SU-DHL-6 (cell line): ENCODE measurements at regions not wholly inside any gene's neighbourhood (a gene's known extent, or its start where the extent isn't known, plus 50 kb on each side); places are given as distances from the start of the nearest gene placed in this dataset.

Source experiments
- H2AFZ ChIP-seq: fragments of 200-600 bp; sonication (generic); 2 replicates; pipeline ENCODE4 v1.6.1; 2014; ENCODE audit warnings: low read depth, mild to moderate bottlenecking, moderate library complexity, mixed read lengths, antibody characterized with exemption, low read length; ENCODE audit not compliant: severe bottlenecking
- H3F3A ChIP-seq: fragments of 200-600 bp; shearing (Covaris generic); 2 replicates; pipeline ENCODE4 v1.6.0; 2016; ENCODE audit warnings: antibody characterized with exemption, mild to moderate bottlenecking; ENCODE audit not compliant: insufficient read depth
- H3K27ac ChIP-seq: fragments of 200-600 bp; sonication (generic); 2 replicates; pipeline ENCODE4 v1.5.1; 2016; ENCODE audit warnings: low read depth, mild to moderate bottlenecking, low read length, moderate library complexity, mixed read lengths
- H3K27me3 ChIP-seq: fragments of 200-600 bp; sonication (generic), shearing (Covaris generic); 2 replicates; pipeline ENCODE4 v1.6.0; 2014; ENCODE audit warnings: mild to moderate bottlenecking, low read length
- H3K36me3 ChIP-seq: fragments of 200-600 bp; sonication (generic); 2 replicates; pipeline ENCODE4 v1.6.1; 2014; ENCODE audit warnings: mild to moderate bottlenecking, low read length, mixed read lengths
- H3K4me2 ChIP-seq: fragments of 300-600, 200-600 bp; shearing (Covaris generic), sonication (generic); 2 replicates; pipeline ENCODE4 v1.6.0; 2014; ENCODE audit warnings: low read length, low read depth, mild to moderate bottlenecking; ENCODE audit not compliant: poor library complexity, severe bottlenecking
- H3K4me3 ChIP-seq: fragments of 200-600 bp; sonication (generic); 2 replicates; pipeline ENCODE4 v1.5.1; 2014; ENCODE audit warnings: antibody characterized with exemption, low read length, mild to moderate bottlenecking, mixed read lengths; ENCODE audit not compliant: insufficient read depth, poor library complexity, severe bottlenecking
- H3K79me2 ChIP-seq: fragments of 200-600 bp; sonication (generic); 2 replicates; pipeline ENCODE4 v1.6.1; 2014; ENCODE audit warnings: mild to moderate bottlenecking, low read length, moderate library complexity; ENCODE audit not compliant: insufficient read depth
- H3K9ac ChIP-seq: fragments of 200-600 bp; sonication (generic); 2 replicates; pipeline ENCODE4 v1.7.0; 2014; ENCODE audit warnings: mild to moderate bottlenecking, low read length
- H3K9me2 ChIP-seq: fragments of 200-600 bp; sonication (generic); replicated peaks from 2 replicates; pipeline ENCODE4 v1.6.1; 2014; ENCODE audit warnings: low read length; ENCODE audit not compliant: insufficient read depth
- H3K9me3 ChIP-seq: fragments of 200-600 bp; sonication (generic); 2 replicates; pipeline ENCODE4 v1.6.1; 2014; ENCODE audit warnings: low read length, mixed read lengths; ENCODE audit not compliant: insufficient read depth
- H4K20me1 ChIP-seq: fragments of 200-600 bp; sonication (generic); 2 replicates; pipeline ENCODE4 v1.6.1; 2014; ENCODE audit warnings: low read depth, mild to moderate bottlenecking, antibody characterized with exemption, low read length, moderate library complexity, mixed read lengths
- CTCF ChIP-seq: fragments of 200-600 bp; sonication (generic); IDR thresholded peaks from one replicate; pipeline ENCODE4 v1.5.1; 2017; ENCODE audit warnings: antibody characterized with exemption, mild to moderate bottlenecking, low read length, moderate library complexity; ENCODE audit not compliant: insufficient read depth, poor library complexity, severe bottlenecking
- EZH2phosphoT487 ChIP-seq: fragments of 200-600 bp; sonication (generic), shearing (Covaris generic); conservative IDR thresholded peaks from 2 replicates; pipeline ENCODE4 v1.6.1; 2018; ENCODE audit warnings: mild to moderate bottlenecking, antibody characterized with exemption, low read length, moderate library complexity, mixed read lengths

DNA sequence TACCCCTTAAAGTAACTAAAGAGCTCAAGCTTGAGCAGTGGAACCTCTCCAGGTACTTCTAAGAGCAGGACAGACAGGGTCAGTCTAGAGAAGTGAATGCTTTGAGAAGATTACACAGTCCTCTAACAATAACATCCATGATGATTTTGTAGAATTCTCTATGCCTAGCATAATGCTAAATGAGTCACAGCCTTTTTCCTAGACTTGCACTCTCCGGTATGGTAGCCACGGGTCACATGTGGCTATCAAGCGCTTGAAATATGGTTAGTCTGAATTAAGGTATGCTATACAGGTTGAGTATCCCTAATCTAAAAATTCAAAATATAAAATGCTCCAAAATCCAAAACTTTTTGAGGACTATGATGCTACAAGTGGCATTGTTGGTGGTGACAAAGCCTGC is 166.6 kb upstream of the MKLN1 start:
- Histone ChIP-seq H3K27me3 (no peaks in the 10 kb centered on the region), H3K4me2 (no peak overlapping the region)

GRCh38 chr7:131164025-131164925 is 163.4 kb upstream of the MKLN1 start:
- H3K27ac ChIP-seq: no peak overlapping the region
- no peaks in the 10 kb centered on the region for H3K36me3 ChIP-seq
- no peaks in the 10 kb centered on the region for H3K9me2 ChIP-seq
- no peak overlapping the region for H2AFZ ChIP-seq
- no peaks in the 10 kb centered on the region for H4K20me1 ChIP-seq
- TF ChIP-seq EZH2phosphoT487: no peak
- TF ChIP-seq CTCF: no peak
- H3F3A ChIP-seq: no peaks in the 10 kb centered on the region
- H3K9ac ChIP-seq: no peak overlapping the region
- no peaks in the 10 kb centered on the region for H3K27me3 ChIP-seq
- H3K9me3 ChIP-seq: no peaks in the 10 kb centered on the region
- H3K4me2 ChIP-seq: no peak overlapping the region
- H3K79me2 ChIP-seq: no peaks in the 10 kb centered on the region
- H3K4me3 ChIP-seq: no peak overlapping the region

More for the DNA sequence above, 166.6 kb upstream of the MKLN1 start:
- Histone ChIP-seq H3K79me2 (no peaks in the 10 kb centered on the region), H3F3A (no peaks in the 10 kb centered on the region), H3K27ac (no peak overlapping the region), H2AFZ (no peak overlapping the region), H3K36me3 (no peaks in the 10 kb centered on the region), H3K9me2 (no peaks in the 10 kb centered on the region), H4K20me1 (no peaks in the 10 kb centered on the region), H3K4me3 (no peak overlapping the region), H3K9me3 (no peaks in the 10 kb centered on the region), H3K9ac (no peak overlapping the region)
- TF ChIP-seq EZH2phosphoT487: no peak
- TF ChIP-seq CTCF: no peak

DNA sequence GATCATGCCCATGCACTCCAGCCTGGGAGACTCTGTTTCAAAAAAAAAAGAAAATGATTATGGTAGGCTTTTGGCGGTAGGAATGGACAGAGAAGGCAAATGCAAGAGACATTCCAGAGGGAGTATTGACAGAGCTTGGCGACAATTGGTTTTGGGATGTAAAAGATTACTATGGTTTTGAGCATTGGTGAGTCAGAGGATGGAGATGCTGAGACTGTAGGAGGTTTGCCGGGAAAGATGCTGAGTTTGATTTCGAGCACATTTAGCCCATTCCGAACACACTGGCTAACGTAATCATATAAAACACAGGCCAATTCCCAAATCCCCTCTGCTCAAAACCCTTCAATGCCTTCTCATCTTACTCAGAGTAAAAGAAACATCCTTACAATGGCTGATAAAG is 161.6 kb upstream of the MKLN1 start:
- TF ChIP-seq EZH2phosphoT487 (no peak), CTCF (no peak)
- Histone ChIP-seq H3K36me3 (no peaks in the 10 kb centered on the region), H3K27ac (no peak overlapping the region), H4K20me1 (no peaks in the 10 kb centered on the region), H3K79me2 (no peaks in the 10 kb centered on the region), H3K27me3 (no peaks in the 10 kb centered on the region), H3K9me3 (no peaks in the 10 kb centered on the region), H3K4me2 (no peak overlapping the region), H2AFZ (no peak overlapping the region), H3F3A (no peaks in the 10 kb centered on the region), H3K4me3 (no peak overlapping the region), H3K9me2 (no peaks in the 10 kb centered on the region), H3K9ac (no peak overlapping the region)
